PC-3 (cell line): ENCODE measurements at regions not wholly inside any gene's neighbourhood (a gene's known extent, or its start where the extent isn't known, plus 50 kb on each side); places are given as distances from the start of the nearest gene placed in this dataset.

Experiments used
- EZH2 ChIP-seq: fragments of 300-600 bp; sonication (generic); IDR thresholded peaks from one replicate; pipeline ENCODE4 v1.6.1; 2017; ENCODE audit warnings: antibody characterized with exemption, mild to moderate bottlenecking, low read length; ENCODE audit not compliant: unreplicated experiment
- EZH2phosphoT487 ChIP-seq: fragments of 300-600 bp; sonication (generic); IDR thresholded peaks from 2 replicates; pipeline ENCODE4 v1.6.1; 2018; ENCODE audit warnings: mild to moderate bottlenecking, antibody characterized with exemption, low read length, borderline replicate concordance
- TF ChIP-seq, protein P1 (sequence below): fragments of 300-600 bp; sonication (generic); conservative IDR thresholded peaks from 2 replicates; pipeline ENCODE4 v1.5.1; 2017; ENCODE audit warnings: antibody characterized with exemption, low read depth, mild to moderate bottlenecking, low read length

- TF ChIP-seq, protein P1, sequence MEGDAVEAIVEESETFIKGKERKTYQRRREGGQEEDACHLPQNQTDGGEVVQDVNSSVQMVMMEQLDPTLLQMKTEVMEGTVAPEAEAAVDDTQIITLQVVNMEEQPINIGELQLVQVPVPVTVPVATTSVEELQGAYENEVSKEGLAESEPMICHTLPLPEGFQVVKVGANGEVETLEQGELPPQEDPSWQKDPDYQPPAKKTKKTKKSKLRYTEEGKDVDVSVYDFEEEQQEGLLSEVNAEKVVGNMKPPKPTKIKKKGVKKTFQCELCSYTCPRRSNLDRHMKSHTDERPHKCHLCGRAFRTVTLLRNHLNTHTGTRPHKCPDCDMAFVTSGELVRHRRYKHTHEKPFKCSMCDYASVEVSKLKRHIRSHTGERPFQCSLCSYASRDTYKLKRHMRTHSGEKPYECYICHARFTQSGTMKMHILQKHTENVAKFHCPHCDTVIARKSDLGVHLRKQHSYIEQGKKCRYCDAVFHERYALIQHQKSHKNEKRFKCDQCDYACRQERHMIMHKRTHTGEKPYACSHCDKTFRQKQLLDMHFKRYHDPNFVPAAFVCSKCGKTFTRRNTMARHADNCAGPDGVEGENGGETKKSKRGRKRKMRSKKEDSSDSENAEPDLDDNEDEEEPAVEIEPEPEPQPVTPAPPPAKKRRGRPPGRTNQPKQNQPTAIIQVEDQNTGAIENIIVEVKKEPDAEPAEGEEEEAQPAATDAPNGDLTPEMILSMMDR, result no peak
- TF ChIP-seq EZH2, result no peak
- TF ChIP-seq EZH2phosphoT487, result no peak
These were observed 478.3 kb downstream of the PSAT1 start for GRCh38 chr9:78775211-78775610.
